Activated T-helper 17 cell treated with anti-CD3 and anti-CD28 coated beads, Interleukin-2, amount 50 U/mL, for 72 hours (primary cell): ENCODE measurements at regions not wholly inside any gene's neighbourhood (a gene's known extent, or its start where the extent isn't known, plus 50 kb on each side); places are given as distances from the start of the nearest gene placed in this dataset.

Source experiments
- ATAC-seq: fragments of 150-1000 bp; cut with Tn5 transposase; replicated peaks from 2 replicates; pipeline ENCODE4 v1.10.0; 2021; ENCODE audit warnings: mild to moderate bottlenecking, moderate library complexity
- H3K27ac Mint-ChIP-seq: one replicate; pipeline ENCODE4 v1.8.0; 2022; ENCODE audit warnings: mixed read lengths
- H3K27me3 Mint-ChIP-seq: one replicate; pipeline ENCODE4 v1.8.0; 2022; ENCODE audit warnings: mixed read lengths
- H3K36me3 Mint-ChIP-seq: one replicate; pipeline ENCODE4 v1.8.0; 2022; ENCODE audit warnings: low read depth, mild to moderate bottlenecking, mixed read lengths
- H3K4me1 Mint-ChIP-seq: one replicate; pipeline ENCODE4 v1.8.0; 2022; ENCODE audit warnings: mixed read lengths
- H3K4me3 Mint-ChIP-seq: one replicate; pipeline ENCODE4 v1.8.0; 2022; ENCODE audit warnings: mild to moderate bottlenecking, mixed read lengths
- H3K9me3 Mint-ChIP-seq: one replicate; pipeline ENCODE4 v1.8.0; 2022; ENCODE audit warnings: mixed read lengths

- H3K27ac Mint-ChIP-seq: no peak overlapping the region
- H3K4me1 Mint-ChIP-seq: no peaks in the 10 kb centered on the region
- no peak overlapping the region for H3K4me3 Mint-ChIP-seq
- no peaks in the 10 kb centered on the region for H3K9me3 Mint-ChIP-seq
- ATAC-seq: no peak
- peaks cover 37% of the 10 kb centered on the region for H3K27me3 Mint-ChIP-seq
- H3K36me3 Mint-ChIP-seq: no peaks in the 10 kb centered on the region
Observed at GRCh38 chr15:38176691-38177090, 75.9 kb upstream of the SPRED1 start.

- no peaks in the 10 kb centered on the region for H3K36me3 Mint-ChIP-seq
- no peaks in the 10 kb centered on the region for H3K9me3 Mint-ChIP-seq
- ATAC-seq: no peak
- no peaks in the 10 kb centered on the region for H3K4me1 Mint-ChIP-seq
- no peak overlapping the region for H3K27ac Mint-ChIP-seq
- H3K4me3 Mint-ChIP-seq: no peak overlapping the region
- H3K27me3 Mint-ChIP-seq: peaks cover 20% of the 10 kb centered on the region
Observed at GRCh38 chr15:38182900-38183299, 69.7 kb upstream of the SPRED1 start.

GRCh38 chr15:38186507-38186906 lies 66.1 kb upstream of the SPRED1 start:
- no peaks in the 10 kb centered on the region for H3K4me1 Mint-ChIP-seq
- H3K27me3 Mint-ChIP-seq: peaks cover 27% of the 10 kb centered on the region
- H3K9me3 Mint-ChIP-seq: no peaks in the 10 kb centered on the region
- H3K36me3 Mint-ChIP-seq: no peaks in the 10 kb centered on the region
- H3K27ac Mint-ChIP-seq: no peak overlapping the region
- ATAC-seq: no peak
- no peak overlapping the region for H3K4me3 Mint-ChIP-seq

GRCh38 chr15:38187630-38188313 lies 64.9 kb upstream of the SPRED1 start:
- H3K36me3 Mint-ChIP-seq: no peaks in the 10 kb centered on the region
- H3K4me1 Mint-ChIP-seq: no peaks in the 10 kb centered on the region
- H3K9me3 Mint-ChIP-seq: no peaks in the 10 kb centered on the region
- H3K4me3 Mint-ChIP-seq: no peak overlapping the region
- no peak overlapping the region for H3K27ac Mint-ChIP-seq
- H3K27me3 Mint-ChIP-seq: peaks cover 27% of the 10 kb centered on the region
- ATAC-seq: no peak

GRCh38 chr15:38189671-38190295 lies 62.9 kb upstream of the SPRED1 start:
- peaks cover 23% of the 10 kb centered on the region for H3K27me3 Mint-ChIP-seq
- H3K4me3 Mint-ChIP-seq: no peak overlapping the region
- no peaks in the 10 kb centered on the region for H3K4me1 Mint-ChIP-seq
- no peaks in the 10 kb centered on the region for H3K36me3 Mint-ChIP-seq
- no peak for ATAC-seq
- no peak overlapping the region for H3K27ac Mint-ChIP-seq
- H3K9me3 Mint-ChIP-seq: no peaks in the 10 kb centered on the region

- Mint-ChIP-seq H3K27me3 (peaks cover 23% of the 10 kb centered on the region), H3K9me3 (no peaks in the 10 kb centered on the region), H3K36me3 (no peaks in the 10 kb centered on the region), H3K4me1 (no peaks in the 10 kb centered on the region), H3K27ac (no peak overlapping the region), H3K4me3 (no peak overlapping the region)
- ATAC-seq: no peak
Observed at GRCh38 chr15:38190501-38190900, 62.1 kb upstream of the SPRED1 start.

GRCh38 chr15:38192496-38192895 lies 60.1 kb upstream of the SPRED1 start:
- Mint-ChIP-seq H3K4me1 (no peaks in the 10 kb centered on the region), H3K27ac (no peak overlapping the region), H3K36me3 (no peaks in the 10 kb centered on the region), H3K4me3 (no peak overlapping the region), H3K9me3 (no peaks in the 10 kb centered on the region), H3K27me3 (peaks cover 25% of the 10 kb centered on the region)
- no peak for ATAC-seq

GRCh38 chr15:38193496-38193895 lies 59.1 kb upstream of the SPRED1 start:
- Mint-ChIP-seq H3K27ac (no peak overlapping the region), H3K4me1 (no peaks in the 10 kb centered on the region), H3K27me3 (peaks cover 18% of the 10 kb centered on the region), H3K4me3 (no peak overlapping the region), H3K9me3 (no peaks in the 10 kb centered on the region), H3K36me3 (no peaks in the 10 kb centered on the region)
- no peak for ATAC-seq

GRCh38 chr15:38195191-38195901 lies 57.3 kb upstream of the SPRED1 start:
- Mint-ChIP-seq H3K4me1 (no peaks in the 10 kb centered on the region), H3K27me3 (peaks cover 15% of the 10 kb centered on the region), H3K9me3 (no peaks in the 10 kb centered on the region), H3K27ac (no peak overlapping the region), H3K36me3 (no peaks in the 10 kb centered on the region), H3K4me3 (no peak overlapping the region)
- no peak for ATAC-seq

GRCh38 chr15:38196076-38196475 lies 56.6 kb upstream of the SPRED1 start:
- peaks cover 10% of the 10 kb centered on the region for H3K27me3 Mint-ChIP-seq
- H3K9me3 Mint-ChIP-seq: no peaks in the 10 kb centered on the region
- no peaks in the 10 kb centered on the region for H3K4me1 Mint-ChIP-seq
- no peak overlapping the region for H3K27ac Mint-ChIP-seq
- no peak for ATAC-seq
- H3K4me3 Mint-ChIP-seq: no peak overlapping the region
- no peaks in the 10 kb centered on the region for H3K36me3 Mint-ChIP-seq

- no peak for ATAC-seq
- Mint-ChIP-seq H3K4me1 (no peaks in the 10 kb centered on the region), H3K27ac (no peak overlapping the region), H3K27me3 (peaks cover 13% of the 10 kb centered on the region), H3K36me3 (no peaks in the 10 kb centered on the region), H3K4me3 (no peak overlapping the region), H3K9me3 (no peaks in the 10 kb centered on the region)
Observed at GRCh38 chr15:38197553-38197952, 55.1 kb upstream of the SPRED1 start.

GRCh38 chr15:38201714-38202113 lies 50.9 kb upstream of the SPRED1 start:
- H3K9me3 Mint-ChIP-seq: no peaks in the 10 kb centered on the region
- no peaks in the 10 kb centered on the region for H3K4me1 Mint-ChIP-seq
- H3K27ac Mint-ChIP-seq: no peak overlapping the region
- H3K4me3 Mint-ChIP-seq: no peak overlapping the region
- ATAC-seq: no peak
- no peaks in the 10 kb centered on the region for H3K36me3 Mint-ChIP-seq
- H3K27me3 Mint-ChIP-seq: peaks cover 24% of the 10 kb centered on the region

GRCh38 chr15:38202361-38202760 lies 50.3 kb upstream of the SPRED1 start:
- H3K4me3 Mint-ChIP-seq: no peak overlapping the region
- H3K27ac Mint-ChIP-seq: no peak overlapping the region
- no peaks in the 10 kb centered on the region for H3K4me1 Mint-ChIP-seq
- ATAC-seq: no peak
- no peaks in the 10 kb centered on the region for H3K36me3 Mint-ChIP-seq
- peaks cover 27% of the 10 kb centered on the region for H3K27me3 Mint-ChIP-seq
- no peaks in the 10 kb centered on the region for H3K9me3 Mint-ChIP-seq
